ENCODE measurements at regions not wholly inside any gene's neighbourhood (a gene's known extent, or its start where the extent isn't known, plus 50 kb on each side); places are given as distances from the start of the nearest gene placed in this dataset.
A peak's percentile ranks its signal among the peaks of the same experiment; 100 is the strongest.

DNA sequence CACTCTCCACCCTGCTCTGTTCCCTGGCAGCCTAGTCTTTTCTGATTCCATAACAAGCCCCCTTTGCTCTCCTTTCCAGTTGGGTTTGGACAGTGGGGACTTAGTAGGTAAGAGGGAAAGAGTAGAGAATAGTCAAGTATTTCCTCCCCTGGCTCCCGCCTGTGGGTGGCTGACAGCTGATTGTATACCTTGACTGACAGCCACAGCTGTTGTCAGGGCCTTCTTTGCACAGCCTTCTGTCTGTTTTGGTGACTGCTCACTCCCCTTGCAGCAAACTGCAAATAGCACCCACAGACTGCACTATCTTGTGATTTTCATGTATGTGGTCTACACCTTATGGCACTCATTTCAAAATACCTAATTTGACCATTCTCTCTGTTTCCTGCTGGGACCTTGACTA is 486.3 kb downstream of the ACTR3B start:
- no peak for DNase-seq

DNA sequence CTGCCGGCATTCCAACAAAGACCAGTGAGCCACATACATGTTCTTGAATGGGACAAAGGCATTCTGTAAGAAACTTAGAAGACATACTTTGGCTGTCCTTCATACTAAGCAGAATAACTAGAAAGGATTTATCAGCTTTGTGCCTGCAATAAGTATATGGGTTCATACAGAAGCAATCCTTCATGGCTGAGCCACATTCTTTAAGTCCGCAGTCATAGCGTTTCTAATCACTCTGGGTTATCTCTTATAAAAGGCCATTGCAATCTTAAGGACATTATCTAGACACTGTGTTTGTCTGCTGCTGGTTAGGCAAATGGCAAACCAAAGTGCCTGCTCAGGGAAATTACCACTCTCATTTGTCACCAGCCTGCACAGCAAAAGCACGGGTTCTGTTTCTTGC is 488.4 kb downstream of the ACTR3B start:
- no peak for DNase-seq

DNA sequence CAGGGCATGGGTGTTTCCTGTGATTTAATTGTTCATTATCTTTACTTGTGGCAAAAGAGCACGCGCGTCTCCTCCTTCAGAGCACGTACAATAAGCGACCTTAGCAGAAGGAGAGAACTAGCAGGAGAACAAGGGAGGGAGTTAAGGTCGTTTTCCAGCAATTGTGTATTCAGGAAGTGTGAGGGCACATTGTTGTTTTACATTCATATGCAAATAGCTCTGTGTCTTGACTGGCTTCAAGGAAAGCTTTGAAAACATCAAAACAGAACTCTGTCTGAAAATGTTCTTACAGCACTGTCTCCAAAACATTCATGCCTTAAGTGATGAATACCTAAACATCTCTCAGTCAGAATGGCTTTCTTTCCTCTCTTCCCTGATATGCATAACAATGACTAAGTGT is 499.1 kb downstream of the ACTR3B start:
- no peak for DNase-seq

DNA sequence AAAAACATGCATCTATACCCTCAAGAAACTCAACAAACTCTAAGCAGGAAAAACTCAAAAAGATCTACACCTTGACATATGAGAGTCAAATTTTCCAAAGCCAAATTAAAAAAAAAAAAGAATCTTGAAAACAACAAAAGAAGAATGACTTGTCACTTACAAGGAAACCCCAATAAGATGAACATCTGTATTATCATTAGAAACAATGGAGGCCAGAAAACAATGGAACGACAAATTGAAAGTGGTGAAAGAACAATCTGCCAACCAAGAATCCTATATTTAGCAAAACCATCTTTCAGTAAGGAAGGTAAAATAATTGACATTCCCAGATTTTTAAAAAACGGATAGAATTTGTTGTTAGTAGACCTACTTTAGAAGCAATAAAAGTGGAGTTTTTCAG is 516.8 kb downstream of the ACTR3B start:
- no peak for DNase-seq

DNA sequence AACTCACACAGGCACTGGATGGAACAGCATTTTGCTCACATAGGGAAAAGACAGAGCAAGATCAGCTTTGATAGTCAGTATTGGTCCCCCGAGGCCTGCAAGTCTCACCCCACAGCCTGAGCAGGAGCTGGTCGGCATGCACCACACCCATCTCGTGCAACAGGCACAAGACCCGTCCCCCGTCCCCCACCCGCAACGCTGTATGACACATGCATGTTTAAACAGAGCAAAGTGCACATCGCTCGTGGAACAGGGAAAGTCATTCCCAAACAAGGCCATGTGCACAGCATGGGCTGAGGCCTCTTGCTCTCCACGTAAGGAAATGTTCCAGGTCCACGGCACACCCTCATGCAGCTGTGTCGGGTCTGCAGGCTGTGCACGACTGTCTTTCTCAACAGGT is 527.2 kb downstream of the ACTR3B start:
- no peak for DNase-seq

DNA sequence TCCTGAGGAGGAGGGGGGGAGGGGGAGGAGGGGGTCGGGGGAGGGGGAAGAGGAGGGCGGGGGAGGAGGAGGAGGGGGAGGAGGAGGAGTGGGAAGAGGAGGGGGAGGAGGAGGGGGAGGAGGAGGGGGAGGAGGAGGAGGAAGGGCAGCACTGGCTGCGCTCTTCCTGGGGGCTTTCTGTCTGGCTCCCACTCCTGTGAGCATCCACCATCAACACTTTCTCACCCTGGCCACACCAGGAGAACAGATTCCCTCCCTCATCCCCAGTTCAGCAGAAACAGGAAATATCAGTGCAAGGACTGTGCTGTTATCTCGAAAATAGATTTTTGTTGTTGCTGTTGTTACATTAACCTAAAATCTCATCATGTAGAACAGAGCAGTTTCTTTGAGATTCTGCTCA is 530.5 kb downstream of the ACTR3B start:
- no peak for DNase-seq

DNA sequence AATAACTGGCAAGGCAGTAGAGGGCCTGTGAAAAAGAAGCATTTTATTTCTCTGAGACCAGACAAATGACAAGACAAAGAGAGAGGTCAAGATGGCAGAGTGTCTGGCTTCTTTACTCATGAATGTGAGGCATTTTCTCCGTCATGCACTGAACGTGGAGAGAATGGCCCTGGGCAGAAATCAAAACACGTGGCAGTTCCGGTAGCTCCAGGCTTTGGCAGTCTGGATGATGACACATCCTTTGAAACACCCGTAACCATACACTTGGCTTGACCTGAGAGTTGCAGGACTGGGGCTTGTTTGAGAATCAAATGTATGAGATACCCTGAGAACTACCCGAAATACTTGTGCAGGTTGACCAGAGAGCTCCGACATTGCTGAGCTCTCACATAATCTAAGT is 537.6 kb downstream of the ACTR3B start:
- DNase-seq, result no peak

DNA sequence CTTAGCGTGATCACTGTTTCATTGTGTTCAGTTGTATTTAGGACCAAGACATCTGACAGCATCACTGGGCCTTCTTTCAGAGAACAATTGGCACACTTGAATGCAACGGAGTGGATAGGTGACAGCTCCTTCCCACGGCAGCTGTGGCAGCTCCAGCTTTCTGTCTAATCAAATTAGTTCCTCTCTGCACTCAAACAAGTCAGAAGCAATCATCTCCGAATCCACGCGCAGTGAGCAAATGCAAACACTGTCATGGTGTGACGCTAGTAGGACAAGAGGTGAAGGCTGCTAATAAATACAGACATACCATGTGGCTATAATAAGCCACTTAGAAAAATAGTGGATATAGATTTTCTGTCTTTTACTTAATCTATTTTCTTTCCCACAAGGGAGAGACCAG is 542.4 kb downstream of the ACTR3B start:
- no peak for DNase-seq

DNA sequence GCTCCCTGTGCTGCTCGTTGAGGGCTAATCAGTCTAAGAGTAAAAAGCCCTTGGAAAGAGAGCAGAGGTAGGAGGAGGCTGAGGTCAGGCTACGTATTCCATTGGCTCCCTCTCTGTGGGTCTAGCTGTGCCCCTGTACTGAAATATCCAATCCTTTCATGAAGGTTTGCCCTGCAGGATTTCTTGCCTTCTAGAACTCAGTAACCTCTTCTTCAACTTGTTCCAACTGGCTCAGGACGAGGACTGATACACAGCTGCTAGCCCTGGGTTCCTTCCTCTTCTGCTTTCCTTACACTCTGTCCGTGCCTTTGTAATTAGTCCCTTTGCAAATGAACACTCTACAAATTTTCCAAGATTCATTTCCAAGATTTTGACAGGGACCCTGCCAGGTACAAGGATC is 560.5 kb downstream of the ACTR3B start:
- DNase-seq, result no peak

DNA sequence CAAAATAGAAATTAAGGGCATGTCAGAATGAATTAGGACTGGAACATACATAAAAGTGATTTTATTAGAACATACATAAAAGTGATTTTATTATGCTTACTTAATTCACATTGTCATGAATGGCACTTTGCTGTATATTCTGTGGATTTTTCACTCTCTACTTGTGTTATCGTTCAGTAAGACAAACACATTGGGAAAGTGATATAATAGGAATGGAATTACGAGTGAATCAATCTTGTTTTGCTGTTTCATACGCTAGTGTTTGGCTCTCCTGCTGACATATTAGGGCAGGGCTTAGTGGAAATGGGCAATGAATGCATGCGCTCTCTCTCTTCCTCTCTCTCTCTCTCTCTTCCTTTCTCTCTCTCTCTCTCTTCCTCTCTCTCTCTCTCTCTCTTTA is 561.1 kb downstream of the ACTR3B start:
- no peak for DNase-seq

DNA sequence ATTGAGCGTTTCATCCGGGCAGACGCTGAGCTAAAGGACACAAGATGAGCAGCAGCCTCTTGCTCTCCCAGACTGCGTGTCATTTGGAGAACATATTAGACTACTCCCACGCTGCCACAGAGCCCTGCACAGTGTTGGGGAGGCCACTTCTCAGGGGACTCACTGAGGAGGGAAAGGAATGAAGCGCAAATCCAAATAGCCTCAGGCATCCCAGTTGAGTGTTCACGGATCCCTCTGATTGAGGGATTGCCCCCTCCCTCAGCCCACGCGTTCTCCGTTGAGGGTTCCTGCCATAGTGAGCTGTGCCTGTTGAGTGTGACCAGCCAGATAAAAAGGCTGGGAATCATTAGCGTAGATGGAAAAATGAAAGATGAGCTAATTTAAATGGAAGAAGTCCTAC is 563.4 kb downstream of the ACTR3B start:
- DNase-seq, result no peak

DNA sequence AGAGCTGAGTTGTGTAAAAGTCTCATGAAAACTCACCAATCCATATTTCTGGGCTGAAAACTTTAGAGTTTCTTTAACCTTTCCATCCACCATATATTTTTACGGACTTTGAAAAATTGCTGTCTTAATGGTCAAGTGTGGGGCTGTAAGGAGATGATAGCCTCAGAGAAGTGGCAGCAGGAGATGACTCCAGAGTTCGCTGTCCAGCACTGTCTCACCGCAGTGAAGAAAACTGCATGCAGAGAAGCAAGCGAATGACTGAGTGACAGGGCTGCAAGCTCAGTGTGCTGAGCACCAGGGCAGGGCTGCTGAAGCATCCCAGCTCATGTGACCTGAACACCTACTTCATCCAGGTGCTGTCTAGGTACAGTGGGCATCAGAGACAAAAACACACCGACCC is 564.5 kb downstream of the ACTR3B start:
- DNase-seq, result no peak

DNA sequence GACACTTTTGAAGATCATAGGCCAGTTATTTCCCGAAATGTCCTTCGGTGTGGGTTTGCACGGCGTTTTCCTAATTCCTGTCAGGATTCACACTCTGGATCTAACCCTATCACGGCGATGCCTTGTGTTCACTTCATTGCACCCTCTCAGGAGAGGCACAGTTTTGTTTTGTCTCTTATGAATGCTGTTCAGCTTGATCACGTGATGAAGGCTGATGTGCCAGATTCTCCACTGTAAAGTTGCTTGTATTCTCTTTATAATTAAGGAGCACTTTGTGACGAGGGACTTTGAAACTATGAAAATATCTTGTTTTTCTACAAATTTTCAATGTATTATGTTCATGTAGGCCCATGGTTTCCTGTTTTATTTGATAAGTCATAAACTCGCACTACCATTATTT is 568.1 kb downstream of the ACTR3B start:
- DNase-seq, result no peak

DNA sequence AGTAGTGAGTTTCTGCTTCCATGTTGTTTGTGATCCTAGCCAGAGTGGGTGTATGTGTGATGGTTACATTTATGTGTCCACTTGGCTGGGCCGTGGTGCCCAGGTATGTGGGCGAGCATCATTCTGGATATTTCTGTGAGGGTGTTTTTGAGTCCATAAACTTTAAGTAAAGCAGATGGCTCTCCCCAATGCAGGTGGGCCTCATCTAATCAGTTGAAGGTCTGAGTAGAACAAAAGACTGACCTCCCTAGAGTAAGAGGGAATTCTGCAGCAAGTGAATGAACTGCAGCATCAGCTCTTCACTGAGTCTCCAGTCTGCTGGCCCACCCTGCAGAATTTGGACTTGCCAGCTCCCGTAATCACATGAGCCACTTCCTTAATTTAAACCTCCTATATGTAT is 571.9 kb downstream of the ACTR3B start:
- no peak for DNase-seq

DNA sequence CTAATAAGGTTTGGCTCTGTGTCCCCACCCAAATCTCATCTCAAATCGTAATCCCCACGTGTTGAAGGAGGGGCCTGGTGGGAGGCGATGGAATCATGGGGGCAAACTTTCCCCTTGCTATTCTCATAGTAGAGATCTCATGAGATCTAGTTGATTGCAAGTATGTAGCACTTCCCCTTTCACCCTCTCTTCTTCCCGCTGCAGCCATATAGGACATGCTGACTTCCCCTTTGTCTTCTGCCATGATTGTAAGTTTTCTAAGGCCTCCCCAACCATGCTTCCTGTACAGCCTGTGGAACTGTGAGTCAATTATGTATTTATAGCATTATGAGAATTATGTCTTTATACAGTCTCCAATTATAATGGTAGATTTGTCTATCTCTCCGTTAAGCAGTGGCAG is 594.5 kb downstream of the ACTR3B start:
- DNase-seq, result no peak

DNA sequence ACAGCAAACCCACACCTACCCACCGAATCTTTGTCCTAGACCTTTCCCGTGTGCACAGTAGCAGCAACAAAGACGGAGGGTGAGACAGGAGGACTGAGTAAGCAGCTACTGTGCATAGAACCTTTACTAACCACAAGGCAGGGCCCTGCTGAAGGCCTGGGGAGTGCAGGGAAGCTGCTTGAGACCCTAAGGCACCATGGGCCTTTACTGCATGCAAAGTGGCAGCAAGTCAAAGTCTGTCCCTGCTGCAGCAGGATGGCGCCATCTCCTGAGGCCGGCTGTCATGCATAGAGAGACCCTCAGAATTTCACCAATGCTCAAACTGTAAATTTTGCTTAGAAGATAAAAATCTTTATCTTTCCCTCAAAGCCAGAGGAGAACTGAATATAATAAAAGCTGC is 610.5 kb downstream of the ACTR3B start:
- DNase-seq, result no peak

DNA sequence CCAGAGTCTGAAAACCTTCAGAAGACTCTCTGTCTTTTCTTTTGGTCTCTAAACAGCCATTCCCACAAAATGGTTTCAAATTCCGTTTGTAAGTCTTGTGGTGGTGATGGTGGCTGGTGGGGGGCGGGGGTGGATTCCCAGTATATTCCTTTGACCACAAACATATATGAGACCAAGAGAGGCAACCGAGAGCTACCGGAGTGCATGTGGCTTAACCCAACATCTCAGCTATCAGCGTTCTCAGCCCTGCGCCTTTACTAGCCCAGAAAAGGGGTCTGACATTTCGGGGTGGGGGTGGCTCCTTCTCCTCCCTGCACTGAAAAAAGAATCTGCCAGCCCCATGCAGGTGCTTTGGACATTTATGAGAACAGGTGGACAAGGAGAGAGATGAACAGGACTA is 621.1 kb downstream of the ACTR3B start:
- DNase-seq, result no peak

DNA sequence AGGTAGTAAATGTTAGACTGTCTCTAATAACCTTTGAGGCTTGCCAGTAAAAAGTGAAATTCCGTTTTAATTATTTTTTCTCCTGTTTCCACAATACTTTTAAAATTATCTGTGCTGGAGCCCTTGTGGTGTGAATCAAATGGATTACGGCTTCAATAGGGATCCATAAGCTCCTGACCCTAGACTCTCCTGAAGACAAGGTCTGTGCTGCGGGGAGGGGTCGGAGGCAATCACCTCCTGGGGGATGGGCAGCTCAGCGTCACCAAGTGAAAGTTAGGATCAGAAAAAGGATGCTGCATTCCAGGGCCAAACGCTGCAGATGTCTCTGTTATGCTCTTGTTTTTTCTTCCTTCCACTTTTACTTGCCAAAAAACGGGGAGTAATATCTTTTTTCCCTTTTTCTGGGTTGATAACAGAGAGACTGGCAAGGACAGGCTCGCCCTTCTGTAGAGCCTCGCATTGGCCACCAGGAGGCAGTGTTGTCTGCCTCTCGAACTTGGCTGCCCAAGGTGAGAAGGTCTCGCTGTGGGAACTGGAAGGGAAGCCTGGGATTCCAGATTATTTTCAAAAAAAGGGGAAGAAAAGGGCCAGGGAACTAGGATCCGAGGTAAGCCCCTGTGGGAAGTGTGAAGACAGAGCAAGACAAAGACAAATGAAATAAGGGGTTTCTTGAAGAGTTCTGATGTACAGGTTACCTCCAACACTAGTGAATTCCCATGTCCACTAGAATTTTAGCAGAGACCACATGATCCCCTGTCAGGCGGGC is 621.9 kb downstream of the ACTR3B start:
- peak; percentile 58 for DNase-seq

DNA sequence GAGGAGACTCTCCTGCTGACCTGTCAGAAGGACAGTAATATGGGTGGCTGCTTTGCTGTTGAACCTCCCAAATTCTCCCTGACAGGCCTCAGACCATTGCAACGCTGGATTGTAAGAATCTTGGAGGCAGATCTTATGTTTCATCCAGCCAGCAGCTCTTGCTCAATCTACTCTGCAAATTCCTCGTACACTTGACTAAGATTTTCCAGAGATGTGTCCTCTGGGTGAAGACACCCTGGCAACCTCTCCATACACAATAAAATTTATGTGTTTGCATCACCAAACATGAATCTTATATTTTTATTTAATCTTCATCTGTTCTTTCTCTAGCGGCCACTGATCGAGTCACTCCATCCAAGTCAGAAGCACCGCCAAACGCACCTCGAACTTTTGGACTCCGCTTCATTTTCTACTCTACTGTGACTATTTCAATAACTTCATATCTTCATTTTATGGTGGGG is 623.1 kb downstream of the ACTR3B start:
- no peak for DNase-seq

DNA sequence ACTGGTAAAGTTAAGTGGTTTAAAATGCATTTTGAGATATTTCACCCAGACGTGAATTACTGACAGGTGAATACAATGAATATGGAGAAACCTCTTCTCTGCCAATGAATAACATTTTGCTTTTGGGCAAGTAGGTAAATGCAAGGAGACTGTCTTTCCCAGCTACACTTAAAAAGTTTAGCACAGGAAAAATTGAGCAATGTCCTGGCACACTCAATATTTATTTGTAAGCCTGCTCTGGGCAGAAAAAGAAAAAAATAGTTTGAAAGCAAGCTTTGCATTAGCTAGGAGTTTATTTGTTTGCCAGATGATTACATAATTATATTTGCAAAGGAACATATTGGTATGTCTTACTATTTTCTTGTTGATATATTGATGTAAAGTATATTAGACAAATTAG is 624.2 kb downstream of the ACTR3B start:
- DNase-seq, result no peak

DNA sequence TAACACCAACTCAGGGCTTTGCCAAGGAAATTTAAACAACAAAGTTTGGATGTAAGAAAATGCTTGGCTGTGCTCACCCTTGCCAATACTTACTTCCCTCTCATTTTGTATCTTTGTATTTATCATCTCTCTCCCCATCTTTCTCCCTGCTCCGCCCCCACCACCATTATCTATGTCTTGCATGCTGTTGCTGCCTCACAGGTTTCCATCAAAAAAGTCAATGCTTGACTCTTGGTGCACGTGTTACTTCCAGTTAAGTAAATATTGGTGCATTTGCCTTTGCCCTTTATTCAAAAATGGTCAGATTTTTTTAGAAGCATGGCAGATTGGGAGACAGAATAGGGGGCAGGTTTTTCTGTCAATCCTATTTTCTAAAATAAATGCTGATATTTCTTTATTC is 626.0 kb downstream of the ACTR3B start:
- DNase-seq, result no peak

DNA sequence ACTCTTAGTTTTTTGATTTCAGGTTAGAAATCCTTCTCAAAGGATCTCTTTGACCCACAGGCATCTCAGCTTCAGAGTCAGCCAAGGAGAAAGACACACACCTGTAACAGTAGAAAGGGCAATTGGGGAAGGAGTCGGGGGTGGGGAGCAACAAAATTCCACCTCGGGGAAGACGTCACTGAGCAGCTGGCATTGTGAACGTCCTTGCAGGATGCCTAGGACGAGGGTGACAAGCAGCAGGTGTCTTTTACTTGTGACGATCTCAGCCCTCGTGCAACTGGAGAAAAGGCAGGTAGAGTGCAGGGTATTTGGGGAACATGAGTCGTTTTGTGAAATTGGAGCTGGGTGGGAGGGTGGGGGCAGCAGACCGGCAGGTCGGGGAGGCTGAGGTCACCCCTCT is 627.0 kb downstream of the ACTR3B start:
- no peak for DNase-seq

DNA sequence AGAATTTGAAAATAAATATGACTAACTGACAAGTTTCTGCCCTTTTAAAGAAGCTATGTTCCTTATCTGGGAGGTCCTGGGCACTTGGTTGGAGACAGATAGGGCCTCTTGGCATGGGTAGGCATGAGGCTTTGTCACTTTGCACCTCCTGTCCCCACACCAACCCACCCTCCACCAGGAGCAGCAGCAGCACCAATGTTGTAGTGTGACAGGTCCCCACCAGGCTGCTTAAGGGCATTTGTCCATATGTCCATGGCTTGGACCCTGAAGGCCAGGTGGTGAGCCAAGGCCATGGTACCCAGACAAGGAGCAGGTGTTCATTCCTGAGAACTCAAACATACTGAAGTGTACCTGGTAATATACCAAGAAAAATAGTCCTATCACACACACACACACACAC is 629.1 kb downstream of the ACTR3B start:
- no peak for DNase-seq

DNA sequence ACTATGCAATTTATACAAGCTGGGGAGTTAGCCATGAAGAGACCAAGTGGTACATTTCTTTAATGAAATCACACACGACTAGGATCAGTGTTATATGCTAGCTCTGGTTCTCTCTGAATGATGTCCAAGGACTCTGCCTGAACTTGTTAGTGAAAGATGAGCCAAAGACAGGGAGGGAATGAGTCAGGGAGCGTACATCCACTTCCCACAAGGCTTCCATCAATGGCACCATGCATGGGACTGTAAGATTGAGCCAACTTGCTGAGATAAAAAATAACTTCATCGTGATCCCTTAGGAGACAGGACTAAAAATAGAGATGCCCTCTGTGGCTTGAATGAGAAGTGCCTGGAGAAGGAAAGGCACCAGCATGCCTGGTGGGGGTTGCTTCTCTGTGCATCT is 629.7 kb downstream of the ACTR3B start:
- no peak for DNase-seq

DNA sequence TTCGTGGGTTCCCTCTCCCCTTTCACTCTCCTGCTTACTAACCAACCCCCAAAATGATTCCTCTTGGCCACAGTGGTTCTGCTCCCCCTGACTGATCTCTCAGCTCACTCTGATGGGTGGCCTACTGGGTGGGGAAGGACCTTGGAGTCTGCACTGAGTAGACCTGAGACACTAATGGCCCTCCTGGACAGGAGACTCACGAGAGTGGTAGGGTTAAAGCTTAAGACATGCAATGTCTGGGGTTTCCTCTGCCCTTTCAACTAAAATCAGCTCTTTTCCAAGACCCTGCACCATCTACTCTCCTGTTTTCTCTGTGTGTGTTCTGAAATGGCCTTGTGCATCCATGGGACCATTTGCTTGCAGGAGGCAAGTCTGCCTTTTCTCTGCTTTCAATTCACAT is 631.4 kb downstream of the ACTR3B start:
- no peak for DNase-seq

DNA sequence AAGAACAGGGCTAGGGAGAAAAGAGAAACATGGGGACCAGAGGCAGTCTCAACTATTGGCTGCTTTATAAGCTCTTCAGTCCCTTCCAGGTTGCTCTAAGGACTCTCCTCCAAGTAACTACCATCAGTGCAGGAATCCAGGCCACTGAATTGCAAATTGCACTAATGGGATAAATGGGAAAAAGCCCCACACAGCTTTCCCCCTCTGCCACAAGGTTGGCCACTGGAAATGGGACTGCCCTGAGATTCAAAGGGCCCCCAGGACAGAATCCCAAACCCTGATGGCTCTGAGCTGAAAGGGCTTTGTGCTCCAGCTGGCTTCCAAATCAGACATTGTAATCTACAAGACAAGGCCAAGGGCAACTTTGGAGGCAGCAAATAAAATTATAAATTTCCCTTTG is 633.2 kb downstream of the ACTR3B start:
- no peak for DNase-seq

Data from NCI-H1092 (cell line).